ENCODE measurements at regions not wholly inside any gene's neighbourhood (a gene's known extent, or its start where the extent isn't known, plus 50 kb on each side); places are given as distances from the start of the nearest gene placed in this dataset.
A peak's percentile ranks its signal among the peaks of the same experiment; 100 is the strongest.

- TF ChIP-seq CTCF (conservative IDR thresholded peaks at IDR 0.05; ENCODE audit: low read depth, low read length), result no peak
- Histone ChIP-seq H4K20me1 (ENCODE audit: insufficient read depth) (no peaks in the 10 kb centered on the region), H3K4me3 (IDR thresholded peaks at IDR 0.05; ENCODE audit: insufficient read depth, low read depth, low read length) (no peak overlapping the region), H2AFZ (ENCODE audit: low read depth) (no peak overlapping the region), H3K27ac (no peak overlapping the region), H3K27me3 (ENCODE audit: insufficient read depth, low read depth) (no peaks in the 10 kb centered on the region), H3K79me2 (ENCODE audit: insufficient read depth, low read depth) (no peaks in the 10 kb centered on the region), H3K9ac (no peak overlapping the region), H3K36me3 (ENCODE audit: insufficient read depth) (no peaks in the 10 kb centered on the region), H3K4me1 (ENCODE audit: low read depth, poor library complexity, severe bottlenecking) (no peaks in the 10 kb centered on the region), H3K4me2 (no peak overlapping the region)
Observed at GRCh38 chr2:137836671-137837070, 127.6 kb upstream of the HNMT start.

- no peaks in the 10 kb centered on the region for H3K79me2 ChIP-seq (ENCODE audit: insufficient read depth, low read depth)
- no peak overlapping the region for H2AFZ ChIP-seq (ENCODE audit: low read depth)
- no peak overlapping the region for H3K4me3 ChIP-seq (IDR thresholded peaks at IDR 0.05; ENCODE audit: insufficient read depth, low read depth, low read length)
- H3K36me3 ChIP-seq (ENCODE audit: insufficient read depth), result no peaks in the 10 kb centered on the region
- no peaks in the 10 kb centered on the region for H4K20me1 ChIP-seq (ENCODE audit: insufficient read depth)
- H3K27ac ChIP-seq, result no peak overlapping the region
- H3K9ac ChIP-seq, result no peak overlapping the region
- no peak overlapping the region for H3K4me2 ChIP-seq
- no peak for TF ChIP-seq CTCF (conservative IDR thresholded peaks at IDR 0.05; ENCODE audit: low read depth, low read length)
- no peaks in the 10 kb centered on the region for H3K4me1 ChIP-seq (ENCODE audit: low read depth, poor library complexity, severe bottlenecking)
- no peaks in the 10 kb centered on the region for H3K27me3 ChIP-seq (ENCODE audit: insufficient read depth, low read depth)
Observed at GRCh38 chr2:137837830-137838229, 126.4 kb upstream of the HNMT start.

GRCh38 chr2:137838255-137839092, 125.8 kb upstream of the HNMT start:
- TF ChIP-seq CTCF (conservative IDR thresholded peaks at IDR 0.05; ENCODE audit: low read depth, low read length), result peak; percentile 70

GRCh38 chr2:137842430-137842829, 121.8 kb upstream of the HNMT start:
- Histone ChIP-seq H3K4me3 (IDR thresholded peaks at IDR 0.05; ENCODE audit: insufficient read depth, low read depth, low read length) (no peak overlapping the region), H3K4me2 (no peak overlapping the region)

More at GRCh38 chr2:137838255-137839092, 125.8 kb upstream of the HNMT start:
- no peak overlapping the region for H2AFZ ChIP-seq (ENCODE audit: low read depth)
- H3K4me3 ChIP-seq (IDR thresholded peaks at IDR 0.05; ENCODE audit: insufficient read depth, low read depth, low read length), result no peak overlapping the region
- H3K36me3 ChIP-seq (ENCODE audit: insufficient read depth), result no peaks in the 10 kb centered on the region
- no peak overlapping the region for H3K9ac ChIP-seq
- no peak overlapping the region for H3K27ac ChIP-seq
- no peaks in the 10 kb centered on the region for H3K4me1 ChIP-seq (ENCODE audit: low read depth, poor library complexity, severe bottlenecking)
- H3K79me2 ChIP-seq (ENCODE audit: insufficient read depth, low read depth), result no peaks in the 10 kb centered on the region
- H3K4me2 ChIP-seq, result no peak overlapping the region
- H4K20me1 ChIP-seq (ENCODE audit: insufficient read depth), result no peaks in the 10 kb centered on the region
- no peaks in the 10 kb centered on the region for H3K27me3 ChIP-seq (ENCODE audit: insufficient read depth, low read depth)

More at GRCh38 chr2:137842430-137842829, 121.8 kb upstream of the HNMT start:
- Histone ChIP-seq H3K27ac (no peak overlapping the region), H3K4me1 (ENCODE audit: low read depth, poor library complexity, severe bottlenecking) (no peaks in the 10 kb centered on the region), H2AFZ (ENCODE audit: low read depth) (no peak overlapping the region), H3K27me3 (ENCODE audit: insufficient read depth, low read depth) (no peaks in the 10 kb centered on the region), H3K79me2 (ENCODE audit: insufficient read depth, low read depth) (no peaks in the 10 kb centered on the region), H4K20me1 (ENCODE audit: insufficient read depth) (no peaks in the 10 kb centered on the region), H3K36me3 (ENCODE audit: insufficient read depth) (no peaks in the 10 kb centered on the region), H3K9ac (no peak overlapping the region)
- no peak for TF ChIP-seq CTCF (conservative IDR thresholded peaks at IDR 0.05; ENCODE audit: low read depth, low read length)

Measured in KMS-11 (cell line).